B cell (primary cell): ENCODE measurements at regions not wholly inside any gene's neighbourhood (a gene's known extent, or its start where the extent isn't known, plus 50 kb on each side); places are given as distances from the start of the nearest gene placed in this dataset.

ENCODE experiments used
- ATAC-seq: fragments of 200-7000 bp; cut with Tn5 transposase; one replicate; pipeline ENCODE4 v1.10.0; 2021; ENCODE audit warnings: low read depth, mild to moderate bottlenecking, moderate number of reproducible peaks, moderate library complexity
- CTCF ChIA-PET: fragments of 350-600 bp; sonication (Branson Sonifier 250); formaldehyde crosslinking; loops from one replicate; lab custom pipeline; 2021; ENCODE audit warnings: antibody characterized with exemption, inconsistent platforms; lab: Charles Lee
- POLR2A ChIA-PET: fragments of 350-600 bp; sonication (Branson Sonifier 250); formaldehyde crosslinking; loops from one replicate; lab custom pipeline; 2021; ENCODE audit warnings: antibody characterized with exemption; lab: Charles Lee
- DNase-seq: peaks from one replicate; pipeline ENCODE4 v3.0.0; 2013
- H2AFZ ChIP-seq: 2 replicates; pipeline ENCODE4 v1.6.1; 2012; ENCODE audit warnings: mild to moderate bottlenecking, low read depth, low read length; ENCODE audit not compliant: insufficient read depth, poor library complexity, severe bottlenecking
- H3K27ac ChIP-seq, 2 donors: 1 replicate in 1 of 2; 2 replicates in 1 of 2; pipeline ENCODE4 v1.5.1; 2012 to 2013; ENCODE audit warnings: low read length in 2 of 2, mild to moderate bottlenecking in 2 of 2, moderate library complexity in 1 of 2
- H3K27me3 ChIP-seq, 4 experiments: fragments of 200-600 bp in 1 of 4; sonication (generic) in 1 of 4; replicated peaks in 1 of 4; 1 replicate in 2 of 4; 2 replicates in 2 of 4; pipeline versions ENCODE4 v1.6.1 to v1.7.0; 2013 to 2016; ENCODE audit warnings: low read length in 3 of 4, mild to moderate bottlenecking in 2 of 4, mixed read lengths in 1 of 4, moderate library complexity in 1 of 4; ENCODE audit not compliant: insufficient read depth in 4 of 4, control insufficient read depth in 3 of 4; ENCODE audit errors: control extremely low read depth in 1 of 4
- H3K36me3 ChIP-seq, 2 experiments: replicated peaks in 1 of 2; 1 replicate in 1 of 2; 2 replicates in 1 of 2; pipeline versions ENCODE4 v1.6.1 to v1.7.1; 2013; ENCODE audit warnings: low read length in 1 of 2; ENCODE audit not compliant: insufficient read depth in 2 of 2, control insufficient read depth in 1 of 2; ENCODE audit errors: control extremely low read depth in 1 of 2, extremely low read depth in 1 of 2
- H3K4me1 ChIP-seq, 2 donors: fragments of 200-600 bp in 1 of 2; sonication (generic) in 1 of 2; 1 replicate in 1 of 2; 2 replicates in 1 of 2; pipeline versions ENCODE4 v1.5.1 to v1.6.1; 2013 to 2017; ENCODE audit warnings: low read length in 2 of 2; ENCODE audit not compliant: control insufficient read depth in 2 of 2, insufficient read depth in 2 of 2
- H3K4me2 ChIP-seq: replicated peaks from 2 replicates; pipeline ENCODE3; 2012; ENCODE audit warnings: mild to moderate bottlenecking, low read depth, low read length; ENCODE audit not compliant: poor library complexity, severe bottlenecking
- H3K4me3 ChIP-seq, 5 experiments: fragments of 200-600 bp in 1 of 5; sonication (generic) in 1 of 5; 1 replicate in 3 of 5; 2 replicates in 2 of 5; pipeline versions ENCODE4 v1.5.1 to v1.7.0; 2011 to 2016; ENCODE audit warnings: low read length in 4 of 5, mild to moderate bottlenecking in 4 of 5, low read depth in 2 of 5, control low read depth in 1 of 5, moderate library complexity in 1 of 5; ENCODE audit not compliant: insufficient read depth in 1 of 5; ENCODE audit errors: control extremely low read depth in 1 of 5, extremely low read depth in 1 of 5
- H3K79me2 ChIP-seq: fragments of 200-600 bp; sonication (generic); one replicate; pipeline ENCODE4 v1.6.0; 2016; ENCODE audit warnings: low read length; ENCODE audit not compliant: control insufficient read depth, insufficient read depth
- H3K9ac ChIP-seq: fragments of 200-600 bp; sonication (generic); 2 replicates; pipeline ENCODE4 v1.6.1; 2017; ENCODE audit warnings: mild to moderate bottlenecking, low read length, moderate library complexity
- H3K9me3 ChIP-seq, 3 donors: one replicate each; pipeline versions ENCODE4 v1.6.1 to v1.7.1; 2013; ENCODE audit warnings: low read length in 2 of 3; ENCODE audit not compliant: control insufficient read depth in 2 of 3, insufficient read depth in 1 of 3; ENCODE audit errors: control extremely low read depth in 1 of 3
- H4K20me1 ChIP-seq: 2 replicates; pipeline ENCODE4 v1.6.0; 2012; ENCODE audit warnings: mild to moderate bottlenecking, low read length; ENCODE audit not compliant: insufficient read depth, control insufficient read depth, poor library complexity, severe bottlenecking
- H3K27ac Mint-ChIP-seq: one replicate; pipeline ENCODE4 v1.8.0; 2021; ENCODE audit warnings: mixed read lengths
- H3K27me3 Mint-ChIP-seq: one replicate; pipeline ENCODE4 v1.8.0; 2021; ENCODE audit warnings: mixed read lengths
- H3K4me1 Mint-ChIP-seq: one replicate; pipeline ENCODE4 v1.8.0; 2021; ENCODE audit warnings: mixed read lengths
- H3K4me3 Mint-ChIP-seq: one replicate; pipeline ENCODE4 v1.8.0; 2021; ENCODE audit warnings: mixed read lengths
- H3K9me3 Mint-ChIP-seq: one replicate; pipeline ENCODE4 v1.8.0; 2022; ENCODE audit warnings: mixed read lengths; ENCODE audit not compliant: insufficient read depth
- CTCF ChIP-seq: fragments of 200-600 bp; IDR thresholded peaks from one replicate; pipeline ENCODE4 v1.8.0; 2022; ENCODE audit warnings: antibody characterized with exemption, mild to moderate bottlenecking
- EZH2 ChIP-seq: IDR thresholded peaks from 2 replicates; pipeline ENCODE4 v1.6.1; 2012; ENCODE audit warnings: borderline replicate concordance, low read depth, mild to moderate bottlenecking, moderate library complexity, low read length; ENCODE audit not compliant: insufficient read depth, poor library complexity, severe bottlenecking
- WGBS: methylation state at CpG from one replicate; pipeline ENCODE4 v1.1.5; 2013; ENCODE audit warnings: missing lambda C conversion rate; ENCODE audit not compliant: insufficient coverage; 5-methylcytosine and 5-hydroxymethylcytosine counted together
- intact Hi-C: fragments of 100-400 bp; cut with micrococcal nuclease; formaldehyde crosslinking; loops from one replicate; pipeline ENCODE4 v1.10.0; 2022

- Histone ChIP-seq H3K9ac (no peak overlapping the region), H3K4me2 (no peak overlapping the region), H3K27me3 (no peaks in the 10 kb centered on the region), H3K9me3 (peaks cover 0 to 18% (median 3%) of the 10 kb centered on the region in 3 donors), H2AFZ (no peak overlapping the region), H3K36me3 (no peaks in the 10 kb centered on the region), H3K4me3 (no peak overlapping the region), H4K20me1 (no peaks in the 10 kb centered on the region), H3K4me1 (no peaks in the 10 kb centered on the region), H3K27ac (no peak overlapping the region), H3K79me2 (no peaks in the 10 kb centered on the region)
- no peak overlapping the region for H3K27ac Mint-ChIP-seq
- DNase-seq, result no peak
- ChIA-PET POLR2A (no interaction called here), CTCF (no interaction called here)
- H3K4me1 Mint-ChIP-seq, result no peaks in the 10 kb centered on the region
- no peaks in the 10 kb centered on the region for H3K27me3 Mint-ChIP-seq
- intact Hi-C loops, result no loop called here
- H3K9me3 Mint-ChIP-seq, result no peaks in the 10 kb centered on the region
- no peak overlapping the region for H3K4me3 Mint-ChIP-seq
- no peak for TF ChIP-seq CTCF
- no peak for TF ChIP-seq EZH2
- ATAC-seq, result no peak
These were observed 722.8 kb downstream of the TRAM1L1 start for GRCh38 chr4:116362583-116362982.

GRCh38 chr4:116361790-116362189 is 723.6 kb downstream of the TRAM1L1 start:
- no peak for TF ChIP-seq CTCF
- TF ChIP-seq EZH2, result no peak
- Histone ChIP-seq H3K9ac (no peak overlapping the region), H3K4me1 (no peaks in the 10 kb centered on the region), H3K4me3 (no peak overlapping the region), H3K27ac (no peak overlapping the region), H3K27me3 (no peaks in the 10 kb centered on the region), H4K20me1 (no peaks in the 10 kb centered on the region), H3K36me3 (no peaks in the 10 kb centered on the region), H3K79me2 (no peaks in the 10 kb centered on the region), H2AFZ (no peak overlapping the region), H3K4me2 (no peak overlapping the region), H3K9me3 (peaks cover 0 to 19% (median 3%) of the 10 kb centered on the region in 3 donors)
- no peak overlapping the region for H3K27ac Mint-ChIP-seq
- 79% methylated on average over 4 of the region's 4 CpGs for WGBS
- intact Hi-C loops, result no loop called here
- no peaks in the 10 kb centered on the region for H3K9me3 Mint-ChIP-seq
- ChIA-PET CTCF (no interaction called here), POLR2A (no interaction called here)
- DNase-seq, result no peak
- H3K27me3 Mint-ChIP-seq, result no peaks in the 10 kb centered on the region
- no peak for ATAC-seq
- no peaks in the 10 kb centered on the region for H3K4me1 Mint-ChIP-seq
- H3K4me3 Mint-ChIP-seq, result no peak overlapping the region
